ENCODE measurements at regions not wholly inside any gene's neighbourhood (a gene's known extent, or its start where the extent isn't known, plus 50 kb on each side); places are given as distances from the start of the nearest gene placed in this dataset.

DNA sequence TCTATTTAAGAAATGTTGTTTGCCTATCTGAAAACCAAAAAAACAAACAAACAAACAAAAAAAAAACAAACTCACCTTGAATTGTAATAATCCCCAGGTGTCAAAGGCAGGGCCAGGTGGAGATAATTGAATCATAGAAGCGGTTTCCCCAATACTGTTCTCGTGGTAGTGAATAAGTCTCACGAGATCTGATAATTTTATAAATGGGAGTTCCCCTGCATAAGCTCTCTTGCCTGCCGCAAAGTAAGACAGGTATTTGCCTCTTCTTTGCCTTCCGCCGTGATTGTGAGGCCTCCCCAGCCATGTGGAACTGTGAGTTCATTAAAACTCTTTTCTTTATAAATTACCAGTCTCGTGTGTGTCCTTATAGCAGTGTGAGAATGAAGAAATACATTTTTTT lies 1180.7 kb upstream of the CRIM1 start:
- Histone ChIP-seq H3K9me3 (no peaks in the 10 kb centered on the region), H3K27ac (no peak overlapping the region), H3K4me3 (no peak overlapping the region), H3K36me3 (no peaks in the 10 kb centered on the region), H3K4me1 (ENCODE audit: control insufficient read depth in 1 of 2, low read depth in 2 of 2) (no peaks in the 10 kb centered on the region), H3K27me3 (replicated peaks; ENCODE audit: insufficient read depth) (no peaks in the 10 kb centered on the region)
- DNase-seq (ENCODE audit: low spot score) (no peak), ATAC-seq (ENCODE audit: insufficient number of reproducible peaks, low FRiP score, low read depth) (no peak)
- TF ChIP-seq, protein P1, sequence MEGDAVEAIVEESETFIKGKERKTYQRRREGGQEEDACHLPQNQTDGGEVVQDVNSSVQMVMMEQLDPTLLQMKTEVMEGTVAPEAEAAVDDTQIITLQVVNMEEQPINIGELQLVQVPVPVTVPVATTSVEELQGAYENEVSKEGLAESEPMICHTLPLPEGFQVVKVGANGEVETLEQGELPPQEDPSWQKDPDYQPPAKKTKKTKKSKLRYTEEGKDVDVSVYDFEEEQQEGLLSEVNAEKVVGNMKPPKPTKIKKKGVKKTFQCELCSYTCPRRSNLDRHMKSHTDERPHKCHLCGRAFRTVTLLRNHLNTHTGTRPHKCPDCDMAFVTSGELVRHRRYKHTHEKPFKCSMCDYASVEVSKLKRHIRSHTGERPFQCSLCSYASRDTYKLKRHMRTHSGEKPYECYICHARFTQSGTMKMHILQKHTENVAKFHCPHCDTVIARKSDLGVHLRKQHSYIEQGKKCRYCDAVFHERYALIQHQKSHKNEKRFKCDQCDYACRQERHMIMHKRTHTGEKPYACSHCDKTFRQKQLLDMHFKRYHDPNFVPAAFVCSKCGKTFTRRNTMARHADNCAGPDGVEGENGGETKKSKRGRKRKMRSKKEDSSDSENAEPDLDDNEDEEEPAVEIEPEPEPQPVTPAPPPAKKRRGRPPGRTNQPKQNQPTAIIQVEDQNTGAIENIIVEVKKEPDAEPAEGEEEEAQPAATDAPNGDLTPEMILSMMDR (IDR thresholded peaks at IDR 0.05) = no peak

DNA sequence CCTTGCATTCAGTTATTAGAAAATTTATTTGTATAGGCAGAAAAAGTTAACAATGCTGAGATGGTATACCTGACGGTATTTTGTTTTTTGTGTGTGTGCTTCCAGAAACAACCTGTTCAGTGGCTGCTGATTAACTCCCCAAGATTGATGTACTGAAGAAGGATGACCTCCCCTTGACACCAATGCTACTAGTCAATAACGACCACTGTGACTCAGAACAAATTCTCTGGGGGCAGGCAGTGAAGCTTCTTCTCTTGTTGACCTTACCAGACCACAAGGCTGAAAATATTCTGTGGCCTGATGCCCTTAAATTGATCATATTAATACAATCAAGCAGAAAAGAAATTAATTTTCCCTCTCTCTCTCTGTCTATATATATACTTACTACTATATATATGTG lies 1182.9 kb upstream of the CRIM1 start:
- H3K36me3 ChIP-seq = no peaks in the 10 kb centered on the region
- no peak for ATAC-seq (ENCODE audit: insufficient number of reproducible peaks, low FRiP score, low read depth)

DNA sequence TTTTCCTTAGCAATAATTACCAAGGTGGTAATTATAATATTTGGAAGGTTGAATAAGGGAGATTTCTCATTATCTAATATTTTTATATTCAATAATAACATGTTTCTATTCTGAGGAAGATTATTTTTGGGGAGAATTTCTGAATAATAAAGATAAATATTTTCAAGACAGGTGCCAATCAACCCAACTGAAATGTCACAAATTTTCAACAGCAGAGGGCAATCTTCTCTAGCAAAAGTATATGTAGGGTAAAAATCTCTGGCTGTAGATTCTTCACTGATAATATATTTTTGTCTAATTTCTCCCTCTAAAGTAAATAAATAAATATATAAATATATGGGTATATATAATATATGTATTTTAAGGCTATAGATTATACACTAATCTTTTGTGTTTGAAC lies 1187.2 kb upstream of the CRIM1 start:
- Histone ChIP-seq H3K4me3 (no peak overlapping the region), H3K27ac (no peak overlapping the region), H3K9me3 (no peaks in the 10 kb centered on the region), H3K27me3 (replicated peaks; ENCODE audit: insufficient read depth) (no peaks in the 10 kb centered on the region), H3K4me1 (ENCODE audit: control insufficient read depth in 1 of 2, low read depth in 2 of 2) (no peaks in the 10 kb centered on the region), H3K36me3 (no peaks in the 10 kb centered on the region)
- DNase-seq (ENCODE audit: low spot score) (no peak), ATAC-seq (ENCODE audit: insufficient number of reproducible peaks, low FRiP score, low read depth) (no peak)
- TF ChIP-seq, protein P1 (IDR thresholded peaks at IDR 0.05) = no peak

More for the DNA sequence above, 1182.9 kb upstream of the CRIM1 start:
- no peak overlapping the region for H3K4me3 ChIP-seq
- H3K4me1 ChIP-seq (ENCODE audit: control insufficient read depth in 1 of 2, low read depth in 2 of 2) = no peaks in the 10 kb centered on the region
- no peaks in the 10 kb centered on the region for H3K9me3 ChIP-seq
- DNase-seq (ENCODE audit: low spot score) = no peak
- TF ChIP-seq, protein P1 (IDR thresholded peaks at IDR 0.05) = no peak
- no peak overlapping the region for H3K27ac ChIP-seq
- H3K27me3 ChIP-seq (replicated peaks; ENCODE audit: insufficient read depth) = no peaks in the 10 kb centered on the region

DNA sequence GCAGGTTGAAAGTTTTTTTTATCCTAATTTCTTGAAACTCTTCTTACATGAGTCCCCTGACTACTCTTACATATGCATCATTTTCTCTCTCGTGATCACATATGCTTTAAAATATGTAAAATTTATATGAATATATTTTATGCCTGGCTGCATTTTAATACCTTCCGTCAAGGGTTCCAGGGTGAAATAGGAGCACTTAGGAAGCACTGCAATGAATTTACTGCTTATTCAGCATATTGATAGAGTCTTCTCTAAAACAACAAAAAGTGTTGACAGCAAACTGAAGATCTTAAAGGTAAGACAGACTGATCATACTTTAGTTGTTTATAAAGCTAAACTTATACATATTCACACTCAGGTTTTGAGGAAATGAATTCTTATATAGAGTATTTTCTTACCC lies 1191.6 kb upstream of the CRIM1 start:
- H3K4me3 ChIP-seq = no peak overlapping the region
- H3K36me3 ChIP-seq = no peaks in the 10 kb centered on the region
- H3K27ac ChIP-seq = no peak overlapping the region
- no peaks in the 10 kb centered on the region for H3K27me3 ChIP-seq (replicated peaks; ENCODE audit: insufficient read depth)
- H3K9me3 ChIP-seq = no peaks in the 10 kb centered on the region
- TF ChIP-seq, protein P1 (IDR thresholded peaks at IDR 0.05) = no peak
- DNase-seq (ENCODE audit: low spot score) (no peak), ATAC-seq (ENCODE audit: insufficient number of reproducible peaks, low FRiP score, low read depth) (no peak)
- no peaks in the 10 kb centered on the region for H3K4me1 ChIP-seq (ENCODE audit: control insufficient read depth in 1 of 2, low read depth in 2 of 2)

DNA sequence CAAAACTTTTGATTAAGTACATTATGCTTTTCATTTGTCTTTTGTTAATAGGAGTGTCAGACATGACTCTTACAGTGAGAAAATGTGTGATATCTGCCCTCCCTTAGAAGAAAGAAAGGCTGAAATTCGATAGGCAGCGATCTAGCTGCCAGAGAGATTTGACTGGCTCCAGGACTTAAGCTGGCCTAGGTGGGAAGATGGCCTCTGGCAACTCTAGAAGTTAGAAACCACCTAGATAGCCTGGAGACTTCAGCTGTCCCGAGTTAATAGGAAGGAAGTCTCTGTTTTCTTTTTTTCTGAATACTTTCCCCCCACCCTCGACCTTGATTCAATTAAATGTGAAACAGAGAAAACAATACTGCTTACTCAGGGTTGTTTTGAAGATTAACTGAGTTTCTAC lies 1194.7 kb upstream of the CRIM1 start:
- H3K4me1 ChIP-seq (ENCODE audit: control insufficient read depth in 1 of 2, low read depth in 2 of 2) = no peaks in the 10 kb centered on the region
- ATAC-seq (ENCODE audit: insufficient number of reproducible peaks, low FRiP score, low read depth) (no peak), DNase-seq (ENCODE audit: low spot score) (no peak)
- no peak overlapping the region for H3K27ac ChIP-seq
- H3K36me3 ChIP-seq = no peaks in the 10 kb centered on the region
- no peak overlapping the region for H3K4me3 ChIP-seq
- TF ChIP-seq, protein P1 (IDR thresholded peaks at IDR 0.05) = no peak
- no peaks in the 10 kb centered on the region for H3K27me3 ChIP-seq (replicated peaks; ENCODE audit: insufficient read depth)
- no peaks in the 10 kb centered on the region for H3K9me3 ChIP-seq
